NCI-H2029 treated with DMSO at 0.1 percent for 48 hours (cell line): ENCODE measurements at regions not wholly inside any gene's neighbourhood (a gene's known extent, or its start where the extent isn't known, plus 50 kb on each side); places are given as distances from the start of the nearest gene placed in this dataset.

Experiments
- DNase-seq: peaks from one replicate; lab custom pipeline; 2025; lab: John Stamatoyannopoulos, UW

- DNase-seq = no peak
Measured at GRCh38 chr3:99439892-99440291, 198.5 kb upstream of the COL8A1 start.

GRCh38 chr3:99434190-99434589 is 204.2 kb upstream of the COL8A1 start:
- no peak for DNase-seq

GRCh38 chr3:99430348-99431134 is 207.9 kb upstream of the COL8A1 start:
- DNase-seq = no peak

- DNase-seq = no peak
Measured at GRCh38 chr3:99429502-99429901, 208.9 kb upstream of the COL8A1 start.

- no peak for DNase-seq
Measured at GRCh38 chr3:99425930-99426329, 212.5 kb upstream of the COL8A1 start.

- DNase-seq = no peak
Measured at GRCh38 chr3:99419116-99419515, 219.3 kb upstream of the COL8A1 start.

- DNase-seq = no peak
Measured at GRCh38 chr3:99418709-99419108, 219.7 kb upstream of the COL8A1 start.

GRCh38 chr3:99418209-99418635 is 220.2 kb upstream of the COL8A1 start:
- DNase-seq = no peak

GRCh38 chr3:99413504-99413903 is 224.9 kb upstream of the COL8A1 start:
- no peak for DNase-seq

- no peak for DNase-seq
Measured at GRCh38 chr3:99410789-99411311, 227.5 kb upstream of the COL8A1 start.

- DNase-seq = no peak
Measured at GRCh38 chr3:99409961-99410360, 228.4 kb upstream of the COL8A1 start.

GRCh38 chr3:99407257-99407656 is 231.1 kb upstream of the COL8A1 start:
- no peak for DNase-seq

- no peak for DNase-seq
Measured at GRCh38 chr3:99402755-99403154, 235.6 kb upstream of the COL8A1 start.

- DNase-seq = no peak
Measured at GRCh38 chr3:99400352-99400751, 238.0 kb upstream of the COL8A1 start.

GRCh38 chr3:99396651-99397275 is 241.6 kb upstream of the COL8A1 start:
- DNase-seq = no peak

- no peak for DNase-seq
Measured at GRCh38 chr3:99394831-99395778, 243.3 kb upstream of the COL8A1 start.

GRCh38 chr3:99393961-99394360 is 244.4 kb upstream of the COL8A1 start:
- no peak for DNase-seq

- DNase-seq = no peak
Measured at GRCh38 chr3:99388780-99389179, 249.6 kb upstream of the COL8A1 start.

GRCh38 chr3:99384596-99384995 is 253.8 kb upstream of the COL8A1 start:
- no peak for DNase-seq

GRCh38 chr3:99376926-99377325 is 261.5 kb upstream of the COL8A1 start:
- DNase-seq = no peak

GRCh38 chr3:99373846-99374210 is 264.6 kb upstream of the COL8A1 start:
- DNase-seq = no peak

GRCh38 chr3:99373088-99373845 is 265.1 kb upstream of the COL8A1 start:
- DNase-seq = no peak
